Adrenal gland (tissue), 5 donors: ENCODE measurements at regions not wholly inside any gene's neighbourhood (a gene's known extent, or its start where the extent isn't known, plus 50 kb on each side); places are given as distances from the start of the nearest gene placed in this dataset.

Experiments used
- POLR2A ChIP-seq, 2 donors: fragments of 450-650 bp; IDR thresholded peaks; one replicate each; pipeline ENCODE4 v1.6.1; 2017; ENCODE audit warnings: antibody characterized with exemption in 2 of 2, mild to moderate bottlenecking in 2 of 2, moderate library complexity in 1 of 2
- TF ChIP-seq, protein P1 (sequence below), 6 experiments: fragments of 450-650 bp in 4 of 6; fragments of 200-600 bp in 2 of 6; sonication (generic) in 1 of 6; IDR thresholded peaks; 1 replicate in 5 of 6; 2 replicates in 1 of 6; pipeline versions ENCODE4 v1.5.1 to v1.8.0; 2016 to 2021; ENCODE audit warnings: antibody characterized with exemption in 6 of 6, mild to moderate bottlenecking in 2 of 6, moderate library complexity in 1 of 6
- donor health status: DM: no; HTN: no; CAD: no.

DNA sequence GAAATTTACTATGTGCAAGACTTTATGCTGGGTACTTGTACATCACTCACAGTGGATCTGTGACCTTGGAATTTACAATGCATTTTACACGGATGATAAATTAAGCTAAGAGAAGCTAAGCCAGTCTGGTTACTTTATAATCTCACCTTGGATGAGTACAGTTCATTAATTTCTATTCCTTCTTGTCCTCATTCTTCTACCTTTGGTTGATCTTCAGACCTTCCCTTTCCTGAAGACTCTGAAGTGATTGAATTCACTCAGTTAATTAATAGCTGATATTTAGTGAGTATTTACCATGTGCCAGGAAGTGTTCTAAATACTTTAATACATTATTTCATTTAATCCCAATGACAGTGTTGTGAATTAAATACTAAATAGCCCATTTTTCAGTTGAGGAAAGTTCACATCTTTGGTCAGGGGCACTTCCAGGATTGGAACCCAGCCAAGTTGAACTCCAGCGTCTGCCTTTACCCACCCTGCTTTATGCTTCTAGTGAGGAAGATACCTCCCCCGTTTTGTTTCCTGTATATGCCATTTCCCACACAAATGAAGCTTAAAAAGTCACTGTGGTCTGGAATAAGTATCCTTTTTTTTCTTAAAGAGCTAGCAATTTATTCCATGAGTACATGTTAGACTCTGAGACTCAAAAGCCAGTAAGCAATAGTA is 146.6 kb downstream of the TLR5 start:
- TF ChIP-seq, protein P1, sequence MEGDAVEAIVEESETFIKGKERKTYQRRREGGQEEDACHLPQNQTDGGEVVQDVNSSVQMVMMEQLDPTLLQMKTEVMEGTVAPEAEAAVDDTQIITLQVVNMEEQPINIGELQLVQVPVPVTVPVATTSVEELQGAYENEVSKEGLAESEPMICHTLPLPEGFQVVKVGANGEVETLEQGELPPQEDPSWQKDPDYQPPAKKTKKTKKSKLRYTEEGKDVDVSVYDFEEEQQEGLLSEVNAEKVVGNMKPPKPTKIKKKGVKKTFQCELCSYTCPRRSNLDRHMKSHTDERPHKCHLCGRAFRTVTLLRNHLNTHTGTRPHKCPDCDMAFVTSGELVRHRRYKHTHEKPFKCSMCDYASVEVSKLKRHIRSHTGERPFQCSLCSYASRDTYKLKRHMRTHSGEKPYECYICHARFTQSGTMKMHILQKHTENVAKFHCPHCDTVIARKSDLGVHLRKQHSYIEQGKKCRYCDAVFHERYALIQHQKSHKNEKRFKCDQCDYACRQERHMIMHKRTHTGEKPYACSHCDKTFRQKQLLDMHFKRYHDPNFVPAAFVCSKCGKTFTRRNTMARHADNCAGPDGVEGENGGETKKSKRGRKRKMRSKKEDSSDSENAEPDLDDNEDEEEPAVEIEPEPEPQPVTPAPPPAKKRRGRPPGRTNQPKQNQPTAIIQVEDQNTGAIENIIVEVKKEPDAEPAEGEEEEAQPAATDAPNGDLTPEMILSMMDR (IDR thresholded peaks at IDR 0.05) = no peak
- no peak for TF ChIP-seq POLR2A (IDR thresholded peaks at IDR 0.05)
